Activated T-helper 1 cell treated with Interleukin-2 at 50 U/mL for 16 hours (primary cell): ENCODE measurements at regions not wholly inside any gene's neighbourhood (a gene's known extent, or its start where the extent isn't known, plus 50 kb on each side); places are given as distances from the start of the nearest gene placed in this dataset.

Source experiments
- DNase-seq: peaks from one replicate; pipeline ENCODE4 v3.0.0-alpha.2; 2020; ENCODE audit warnings: low read depth

- no peak for DNase-seq
Measured at GRCh38 chr5:124060413-124061067, 548.6 kb downstream of the CSNK1G3 start.

- no peak for DNase-seq
Measured at GRCh38 chr5:124060011-124060410, 548.0 kb downstream of the CSNK1G3 start.

GRCh38 chr5:124059200-124059599, 547.2 kb downstream of the CSNK1G3 start:
- no peak for DNase-seq

GRCh38 chr5:124057724-124058231, 545.8 kb downstream of the CSNK1G3 start:
- no peak for DNase-seq

- no peak for DNase-seq
Measured at GRCh38 chr5:124056991-124057723, 545.2 kb downstream of the CSNK1G3 start.

GRCh38 chr5:124056326-124056990, 544.5 kb downstream of the CSNK1G3 start:
- no peak for DNase-seq

GRCh38 chr5:124055751-124056150, 543.8 kb downstream of the CSNK1G3 start:
- no peak for DNase-seq

- no peak for DNase-seq
Measured at GRCh38 chr5:124054564-124054963, 542.6 kb downstream of the CSNK1G3 start.

- DNase-seq: no peak
Measured at GRCh38 chr5:124053340-124053739, 541.4 kb downstream of the CSNK1G3 start.

- no peak for DNase-seq
Measured at GRCh38 chr5:124052201-124052600, 540.2 kb downstream of the CSNK1G3 start.

- no peak for DNase-seq
Measured at GRCh38 chr5:124050120-124050770, 538.3 kb downstream of the CSNK1G3 start.

- DNase-seq: no peak
Measured at GRCh38 chr5:124045412-124045811, 533.4 kb downstream of the CSNK1G3 start.

GRCh38 chr5:124044613-124045012, 532.6 kb downstream of the CSNK1G3 start:
- DNase-seq: no peak

- DNase-seq: no peak
Measured at GRCh38 chr5:124043456-124043855, 531.5 kb downstream of the CSNK1G3 start.

GRCh38 chr5:124040799-124041198, 528.8 kb downstream of the CSNK1G3 start:
- DNase-seq: no peak

GRCh38 chr5:124039410-124039809, 527.4 kb downstream of the CSNK1G3 start:
- DNase-seq: no peak

- DNase-seq: no peak
Measured at GRCh38 chr5:124036786-124037185, 524.8 kb downstream of the CSNK1G3 start.

GRCh38 chr5:124034963-124035362, 523.0 kb downstream of the CSNK1G3 start:
- no peak for DNase-seq

- no peak for DNase-seq
Measured at GRCh38 chr5:124034083-124034700, 522.2 kb downstream of the CSNK1G3 start.

GRCh38 chr5:124030043-124030491, 518.1 kb downstream of the CSNK1G3 start:
- DNase-seq: no peak

GRCh38 chr5:124027441-124027840, 515.5 kb downstream of the CSNK1G3 start:
- no peak for DNase-seq

GRCh38 chr5:124025306-124025845, 513.4 kb downstream of the CSNK1G3 start:
- no peak for DNase-seq
